Suprapubic skin (tissue), 4 donors: ENCODE measurements at regions not wholly inside any gene's neighbourhood (a gene's known extent, or its start where the extent isn't known, plus 50 kb on each side); places are given as distances from the start of the nearest gene placed in this dataset.
"Not testable (repeated sequence)": the region's sequence is repeated elsewhere in the genome, so short reads cannot be mapped to it uniquely, and the experiment has no call there.

Experiments used
- DNase-seq, 2 donors: peaks; one replicate each; pipeline ENCODE4 v3.0.0-alpha.2; 2019; ENCODE audit warnings: low spot score in 2 of 2
- H3K27ac ChIP-seq: fragments of 200-600 bp; sonication (generic); one replicate; pipeline ENCODE4 v1.5.1; 2019
- H3K27me3 ChIP-seq: fragments of 200-600 bp; sonication (generic); one replicate; pipeline ENCODE4 v1.5.1; 2019
- H3K36me3 ChIP-seq: fragments of 200-600 bp; sonication (generic); one replicate; pipeline ENCODE4 v1.5.1; 2019
- H3K4me1 ChIP-seq: fragments of 200-600 bp; sonication (generic); one replicate; pipeline ENCODE4 v1.5.1; 2019
- H3K4me3 ChIP-seq: fragments of 200-600 bp; sonication (generic); one replicate; pipeline ENCODE4 v1.5.1; 2019; ENCODE audit warnings: mild to moderate bottlenecking
- H3K9me3 ChIP-seq: fragments of 200-600 bp; sonication (generic); one replicate; pipeline ENCODE4 v1.5.1; 2019
- EP300 ChIP-seq: sonication (generic); formaldehyde crosslinking; IDR thresholded peaks from one replicate; pipeline ENCODE4 v1.6.1; 2017; ENCODE audit warnings: antibody characterized with exemption
- POLR2A ChIP-seq, 2 donors: fragments of 450-650 bp; IDR thresholded peaks; one replicate each; pipeline ENCODE4 v1.6.1; 2017; ENCODE audit warnings: antibody characterized with exemption in 2 of 2, mild to moderate bottlenecking in 2 of 2, moderate library complexity in 2 of 2
- POLR2AphosphoS5 ChIP-seq, 3 donors: sonication (generic); formaldehyde crosslinking; IDR thresholded peaks; one replicate each; pipeline ENCODE4 v1.6.1; 2017; ENCODE audit warnings: antibody characterized with exemption in 3 of 3
- whole genome bisulfite sequencing: methylation state at CpG from one replicate; pipeline ENCODE4 v1.1.5; 2018; 5-methylcytosine and 5-hydroxymethylcytosine counted together
- TF ChIP-seq, protein P1 (sequence below), 2 donors: fragments of 200-600 bp in 1 of 2; fragments of 450-650 bp in 1 of 2; sonication (generic) in 1 of 2; IDR thresholded peaks; one replicate each; pipeline ENCODE4 v1.5.1; 2016 to 2019; ENCODE audit warnings: antibody characterized with exemption in 2 of 2, mild to moderate bottlenecking in 1 of 2, moderate library complexity in 1 of 2

DNA sequence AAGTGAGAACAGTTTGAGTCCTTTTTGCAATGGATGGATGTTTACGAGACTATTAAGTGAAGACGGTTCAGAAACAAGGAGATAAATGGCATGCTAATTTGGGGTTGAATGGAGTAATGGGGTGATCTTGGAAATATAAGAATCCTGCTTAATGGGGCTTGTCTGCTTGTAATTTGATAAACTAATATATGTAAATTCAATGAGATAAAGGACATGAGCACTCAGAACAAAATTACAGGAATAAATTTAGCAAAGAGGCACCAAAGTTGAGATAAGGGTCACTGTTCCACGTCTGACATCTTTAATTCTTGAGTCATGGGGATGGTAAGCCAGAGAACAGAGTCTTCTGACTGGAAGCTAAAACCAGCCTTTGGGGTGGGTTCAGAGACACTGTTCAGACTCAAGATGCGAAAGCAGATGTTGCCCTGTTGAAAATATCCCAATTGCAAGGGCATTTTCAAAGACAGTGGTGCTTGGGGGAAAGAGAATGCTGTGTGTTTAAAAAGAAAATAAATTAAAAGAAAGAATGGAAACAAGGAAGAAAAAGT lies 67.8 kb upstream of the CHRNB4 start:
- no peaks in the 10 kb centered on the region for H3K36me3 ChIP-seq
- WGBS: 87% methylated on average over 4 of the region's 4 CpGs
- H3K4me3 ChIP-seq: no peak overlapping the region
- H3K9me3 ChIP-seq: no peaks in the 10 kb centered on the region
- peaks cover 6% of the 10 kb centered on the region for H3K4me1 ChIP-seq
- peaks cover 7% of the 10 kb centered on the region for H3K27me3 ChIP-seq
- H3K27ac ChIP-seq: no peak overlapping the region
- no peak for DNase-seq
- TF ChIP-seq, protein P1, sequence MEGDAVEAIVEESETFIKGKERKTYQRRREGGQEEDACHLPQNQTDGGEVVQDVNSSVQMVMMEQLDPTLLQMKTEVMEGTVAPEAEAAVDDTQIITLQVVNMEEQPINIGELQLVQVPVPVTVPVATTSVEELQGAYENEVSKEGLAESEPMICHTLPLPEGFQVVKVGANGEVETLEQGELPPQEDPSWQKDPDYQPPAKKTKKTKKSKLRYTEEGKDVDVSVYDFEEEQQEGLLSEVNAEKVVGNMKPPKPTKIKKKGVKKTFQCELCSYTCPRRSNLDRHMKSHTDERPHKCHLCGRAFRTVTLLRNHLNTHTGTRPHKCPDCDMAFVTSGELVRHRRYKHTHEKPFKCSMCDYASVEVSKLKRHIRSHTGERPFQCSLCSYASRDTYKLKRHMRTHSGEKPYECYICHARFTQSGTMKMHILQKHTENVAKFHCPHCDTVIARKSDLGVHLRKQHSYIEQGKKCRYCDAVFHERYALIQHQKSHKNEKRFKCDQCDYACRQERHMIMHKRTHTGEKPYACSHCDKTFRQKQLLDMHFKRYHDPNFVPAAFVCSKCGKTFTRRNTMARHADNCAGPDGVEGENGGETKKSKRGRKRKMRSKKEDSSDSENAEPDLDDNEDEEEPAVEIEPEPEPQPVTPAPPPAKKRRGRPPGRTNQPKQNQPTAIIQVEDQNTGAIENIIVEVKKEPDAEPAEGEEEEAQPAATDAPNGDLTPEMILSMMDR (IDR thresholded peaks at IDR 0.05): no peak
- TF ChIP-seq POLR2A (IDR thresholded peaks at IDR 0.05): no peak
- no peak for TF ChIP-seq POLR2AphosphoS5 (IDR thresholded peaks at IDR 0.05)
- TF ChIP-seq EP300: no peak

DNA sequence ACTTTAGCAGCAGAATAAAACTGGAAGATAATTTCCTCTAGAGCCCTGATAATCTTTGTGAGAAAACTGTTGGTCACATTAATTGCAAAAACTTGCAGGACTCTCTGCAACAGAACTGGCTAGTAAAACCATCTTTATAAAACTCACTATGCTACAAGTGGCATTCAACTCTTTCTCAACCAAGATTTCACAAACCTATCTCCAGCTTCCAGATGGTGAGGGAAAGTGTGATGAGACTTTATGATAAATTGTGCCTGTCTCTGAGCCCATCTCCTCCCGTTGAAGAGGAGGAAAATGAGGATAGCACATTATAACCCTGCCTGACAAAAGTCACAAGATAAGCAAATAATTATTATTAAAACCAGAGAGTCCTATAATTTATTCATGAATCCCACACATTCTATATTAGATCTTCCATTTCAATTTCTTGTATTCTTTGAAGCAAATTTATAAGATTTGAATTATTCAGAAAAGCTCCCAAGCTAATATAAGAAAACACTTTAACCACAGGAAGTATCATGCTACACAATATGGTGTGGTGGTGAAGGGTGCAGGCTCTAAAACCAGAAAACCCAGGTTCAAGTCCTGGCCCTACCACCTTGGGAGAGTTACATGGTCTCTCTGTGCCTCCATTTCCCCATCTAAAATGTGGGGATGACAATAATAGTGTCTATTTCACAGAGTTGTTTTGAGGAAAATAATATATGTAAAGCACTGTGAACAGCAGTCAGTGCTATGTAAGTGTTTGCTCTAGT lies 65.6 kb upstream of the CHRNB4 start:
- not testable (repeated sequence) for H3K27me3 ChIP-seq, H3K9me3 ChIP-seq, DNase-seq, H3K27ac ChIP-seq, H3K4me1 ChIP-seq, H3K36me3 ChIP-seq, H3K4me3 ChIP-seq
- whole genome bisulfite sequencing: 48% methylated on average over 1 of the region's 1 CpG

DNA sequence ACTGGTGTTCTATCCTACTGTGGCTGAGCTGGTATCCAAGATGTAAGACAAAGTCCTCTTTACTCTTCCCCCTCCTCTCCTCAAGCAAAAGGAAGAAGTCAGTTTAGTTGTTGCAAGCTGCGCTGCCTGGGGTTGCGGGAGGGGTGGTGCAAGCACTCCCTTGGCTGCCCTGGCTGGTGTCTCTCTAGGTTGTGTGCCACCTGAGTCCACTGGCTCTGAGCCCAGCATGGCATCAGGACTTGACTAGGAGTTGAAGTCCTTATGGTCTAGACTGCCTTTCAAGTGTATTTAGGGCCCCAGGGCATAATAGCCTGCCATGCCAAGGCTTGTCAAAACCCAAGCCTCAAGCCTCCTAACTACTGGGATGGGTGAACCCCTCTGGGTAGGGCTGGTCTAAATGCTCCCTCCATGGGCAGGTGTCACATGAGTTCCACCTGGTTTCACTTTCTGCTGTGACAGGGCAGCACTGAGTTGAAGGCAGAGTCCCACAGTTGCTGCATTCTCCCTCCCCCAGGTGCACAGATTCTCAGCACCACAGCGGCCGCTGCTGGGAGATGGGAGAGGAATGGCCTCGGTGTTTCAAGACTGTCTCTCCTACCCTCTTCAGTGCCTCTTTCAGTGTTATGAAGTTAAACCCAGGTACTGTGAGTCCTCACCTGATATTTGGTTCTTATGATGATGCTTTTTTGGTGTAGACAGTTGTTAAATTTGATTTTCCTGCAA lies 62.5 kb upstream of the CHRNB4 start:
- not testable (repeated sequence) for H3K27ac ChIP-seq, H3K27me3 ChIP-seq, H3K9me3 ChIP-seq, H3K36me3 ChIP-seq, H3K4me1 ChIP-seq, H3K4me3 ChIP-seq
- peak in 1 of 2 donors; percentile 64 for DNase-seq
- 67% methylated on average over 4 of the region's 5 CpGs for WGBS

DNA sequence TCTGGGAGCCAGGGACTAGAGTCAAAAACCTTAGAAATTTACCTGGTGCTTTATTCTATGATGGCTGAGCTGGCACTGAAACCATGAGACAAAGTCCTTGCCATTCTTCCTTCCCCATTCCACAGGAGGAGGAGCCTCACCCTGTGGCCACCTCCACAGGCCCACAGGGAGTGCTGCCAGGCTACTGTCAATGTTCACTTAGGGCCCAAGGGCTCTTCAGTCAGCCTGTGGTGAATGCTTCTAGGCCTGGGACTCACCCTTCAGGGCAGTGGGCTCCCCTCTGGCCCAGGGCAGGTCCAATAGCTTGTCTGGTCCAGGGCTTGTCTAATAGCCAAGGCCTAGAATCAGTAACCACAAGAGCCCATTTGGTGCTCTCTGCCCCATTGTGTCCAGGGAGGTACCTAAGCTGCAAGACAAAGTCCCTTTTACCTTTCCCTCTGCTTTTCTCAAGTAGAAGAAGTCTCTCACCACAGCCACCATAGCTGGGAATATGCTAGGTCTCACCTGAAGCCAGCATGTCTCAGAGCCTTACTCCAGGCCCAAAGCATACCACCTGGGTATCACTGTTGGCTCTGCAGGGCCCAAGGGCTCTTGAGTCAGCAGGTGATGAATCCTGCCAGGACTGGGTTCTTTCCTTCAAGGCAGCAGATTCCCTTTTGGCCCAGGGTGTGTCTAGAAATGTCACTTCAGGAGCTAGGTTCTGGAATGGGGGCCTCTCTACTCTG lies 61.8 kb upstream of the CHRNB4 start:
- TF ChIP-seq, protein P1 (IDR thresholded peaks at IDR 0.05): no peak
- TF ChIP-seq POLR2AphosphoS5 (IDR thresholded peaks at IDR 0.05) (no peak), POLR2A (IDR thresholded peaks at IDR 0.05) (no peak), EP300 (no peak)
- no peaks in the 10 kb centered on the region for H3K27me3 ChIP-seq
- peak in 1 of 2 donors; percentile 55 for DNase-seq
- H3K27ac ChIP-seq: no peak overlapping the region
- no peaks in the 10 kb centered on the region for H3K36me3 ChIP-seq
- H3K4me1 ChIP-seq: peaks cover 2% of the 10 kb centered on the region
- H3K9me3 ChIP-seq: no peaks in the 10 kb centered on the region
- no peak overlapping the region for H3K4me3 ChIP-seq

DNA sequence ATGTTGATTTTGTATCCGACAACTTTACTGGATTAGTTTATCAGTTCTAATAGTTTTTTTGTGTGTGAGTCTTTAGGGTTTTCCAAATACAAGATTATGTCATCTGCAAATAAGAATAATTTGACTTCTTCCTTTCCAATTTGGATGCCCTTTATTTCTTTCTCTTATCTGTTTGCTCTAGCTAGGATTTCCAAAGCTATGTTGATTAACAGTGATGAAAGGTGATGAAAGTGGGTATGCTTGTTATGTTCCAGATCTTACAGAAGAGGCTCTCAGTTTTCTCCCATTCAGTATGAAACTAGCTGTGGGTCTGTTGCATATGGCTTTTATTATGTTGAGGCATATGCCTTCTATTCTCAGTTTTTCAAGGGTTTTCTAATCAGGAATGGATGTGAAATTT lies 56.4 kb upstream of the CHRNB4 start:
- no peaks in the 10 kb centered on the region for H3K4me1 ChIP-seq
- no peak overlapping the region for H3K4me3 ChIP-seq
- H3K36me3 ChIP-seq: no peaks in the 10 kb centered on the region
- WGBS: 77% methylated on average over 1 of the region's 1 CpG
- DNase-seq: no peak
- TF ChIP-seq POLR2A (IDR thresholded peaks at IDR 0.05): no peak
- TF ChIP-seq, protein P1 (IDR thresholded peaks at IDR 0.05): no peak
- no peak for TF ChIP-seq POLR2AphosphoS5 (IDR thresholded peaks at IDR 0.05)
- no peak for TF ChIP-seq EP300
- H3K9me3 ChIP-seq: no peaks in the 10 kb centered on the region
- no peaks in the 10 kb centered on the region for H3K27me3 ChIP-seq
- no peak overlapping the region for H3K27ac ChIP-seq

DNA sequence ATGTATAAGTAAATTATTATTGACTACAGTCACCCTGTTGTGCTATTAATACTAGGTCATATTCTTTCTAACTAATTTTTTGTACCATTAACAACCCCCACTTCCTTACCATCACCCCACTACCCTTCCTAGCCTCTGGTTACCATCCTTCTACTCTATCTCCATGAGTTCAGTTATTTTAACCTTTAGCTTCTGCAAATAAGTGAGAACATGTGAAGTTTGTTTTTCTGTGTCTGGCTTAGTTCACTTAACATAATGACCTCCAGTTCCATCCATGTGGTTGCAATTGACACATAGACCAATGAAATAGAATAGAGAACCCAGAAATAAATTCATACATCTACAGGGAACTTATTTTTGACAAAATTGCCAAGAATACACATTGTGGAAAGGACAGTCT lies 55.4 kb upstream of the CHRNB4 start:
- Histone ChIP-seq H3K4me3 (no peak overlapping the region), H3K27me3 (no peaks in the 10 kb centered on the region), H3K27ac (no peak overlapping the region), H3K9me3 (no peaks in the 10 kb centered on the region), H3K4me1 (no peaks in the 10 kb centered on the region), H3K36me3 (no peaks in the 10 kb centered on the region)
- no peak for DNase-seq
- TF ChIP-seq POLR2A (IDR thresholded peaks at IDR 0.05): no peak
- TF ChIP-seq POLR2AphosphoS5 (IDR thresholded peaks at IDR 0.05): no peak
- TF ChIP-seq, protein P1 (IDR thresholded peaks at IDR 0.05): no peak
- TF ChIP-seq EP300: no peak
